IPS-NIHi7 (cell line): ENCODE measurements at regions not wholly inside any gene's neighbourhood (a gene's known extent, or its start where the extent isn't known, plus 50 kb on each side); places are given as distances from the start of the nearest gene placed in this dataset.
"Not testable (repeated sequence)": the region's sequence is repeated elsewhere in the genome, so short reads cannot be mapped to it uniquely, and the experiment has no call there.

Source experiments
- DNase-seq: peaks from one replicate; pipeline ENCODE4 v3.0.0; 2012; ENCODE audit warnings: mixed read lengths; ENCODE audit errors: extremely low spot score

GRCh38 chr3:816605-817004 lies 276.2 kb upstream of the CNTN6 start:
- no peak for DNase-seq

GRCh38 chr3:834679-835078 lies 258.1 kb upstream of the CNTN6 start:
- no peak for DNase-seq

- no peak for DNase-seq
These were observed 257.7 kb upstream of the CNTN6 start for GRCh38 chr3:835096-835495.

- DNase-seq = no peak
These were observed 252.8 kb upstream of the CNTN6 start for GRCh38 chr3:839981-840380.

GRCh38 chr3:851098-851790 lies 241.6 kb upstream of the CNTN6 start:
- DNase-seq = no peak

GRCh38 chr3:852033-852432 lies 240.8 kb upstream of the CNTN6 start:
- DNase-seq = no peak

GRCh38 chr3:853489-853888 lies 239.3 kb upstream of the CNTN6 start:
- no peak for DNase-seq

GRCh38 chr3:859135-859534 lies 233.7 kb upstream of the CNTN6 start:
- DNase-seq = no peak

- DNase-seq = no peak
These were observed 231.1 kb upstream of the CNTN6 start for GRCh38 chr3:861721-862120.

- no peak for DNase-seq
These were observed 223.6 kb upstream of the CNTN6 start for GRCh38 chr3:869269-869668.

- no peak for DNase-seq
These were observed 223.1 kb upstream of the CNTN6 start for GRCh38 chr3:869734-870133.

GRCh38 chr3:871651-872050 lies 221.2 kb upstream of the CNTN6 start:
- DNase-seq = no peak

- DNase-seq = no peak
These were observed 215.8 kb upstream of the CNTN6 start for GRCh38 chr3:877001-877400.

- no peak for DNase-seq
These were observed 214.1 kb upstream of the CNTN6 start for GRCh38 chr3:878746-879145.

- DNase-seq = no peak
These were observed 212.5 kb upstream of the CNTN6 start for GRCh38 chr3:880371-880770.

- DNase-seq = no peak
These were observed 210.3 kb upstream of the CNTN6 start for GRCh38 chr3:882533-882932.

GRCh38 chr3:901953-902778 lies 190.7 kb upstream of the CNTN6 start:
- no peak for DNase-seq

GRCh38 chr3:905217-905616 lies 187.6 kb upstream of the CNTN6 start:
- no peak for DNase-seq

GRCh38 chr3:906739-907138 lies 186.1 kb upstream of the CNTN6 start:
- no peak for DNase-seq

- DNase-seq = no peak
These were observed 184.0 kb upstream of the CNTN6 start for GRCh38 chr3:908839-909238.

- DNase-seq = not testable (repeated sequence)
These were observed 180.1 kb upstream of the CNTN6 start for GRCh38 chr3:912717-913116.

GRCh38 chr3:923161-923910 lies 169.5 kb upstream of the CNTN6 start:
- no peak for DNase-seq

- no peak for DNase-seq
These were observed 162.0 kb upstream of the CNTN6 start for GRCh38 chr3:930866-931265.
